ENCODE measurements at regions not wholly inside any gene's neighbourhood (a gene's known extent, or its start where the extent isn't known, plus 50 kb on each side); places are given as distances from the start of the nearest gene placed in this dataset.

GRCh38 chr2:145729993-145730770, 1210.3 kb upstream of the ZEB2 start:
- H3K36me3 ChIP-seq, result no peaks in the 10 kb centered on the region
- TF ChIP-seq CTCF (IDR thresholded peaks at IDR 0.05; ENCODE audit: low read depth, low read length), result no peak
- H3K27ac ChIP-seq, result peak overlapping the region; percentile 51
- H3K9me3 ChIP-seq (ENCODE audit: low read depth), result no peaks in the 10 kb centered on the region
- H3K27me3 ChIP-seq, result no peaks in the 10 kb centered on the region
- H3K4me3 ChIP-seq, result no peak overlapping the region
- DNase-seq (ENCODE audit: low read depth in 1 of 2, low spot score in 1 of 2), result peak in 1 of 2 donors; percentile 6
- H3K4me1 ChIP-seq (ENCODE audit: low read depth), result peaks cover 11% of the 10 kb centered on the region

GRCh38 chr2:145729481-145729880, 1209.6 kb upstream of the ZEB2 start:
- TF ChIP-seq CTCF (IDR thresholded peaks at IDR 0.05; ENCODE audit: low read depth, low read length), result no peak
- no peaks in the 10 kb centered on the region for H3K9me3 ChIP-seq (ENCODE audit: low read depth)
- no peaks in the 10 kb centered on the region for H3K36me3 ChIP-seq
- no peak overlapping the region for H3K4me3 ChIP-seq
- H3K27ac ChIP-seq, result no peak overlapping the region
- peaks cover 11% of the 10 kb centered on the region for H3K4me1 ChIP-seq (ENCODE audit: low read depth)
- H3K27me3 ChIP-seq, result no peaks in the 10 kb centered on the region
- DNase-seq (ENCODE audit: low read depth in 1 of 2, low spot score in 1 of 2), result no peak

GRCh38 chr2:145728511-145728910, 1208.6 kb upstream of the ZEB2 start:
- TF ChIP-seq CTCF (IDR thresholded peaks at IDR 0.05; ENCODE audit: low read depth, low read length), result no peak

GRCh38 chr2:145725876-145726275, 1206.0 kb upstream of the ZEB2 start:
- Histone ChIP-seq H3K36me3 (no peaks in the 10 kb centered on the region), H3K4me3 (no peak overlapping the region), H3K27ac (no peak overlapping the region), H3K27me3 (no peaks in the 10 kb centered on the region), H3K4me1 (ENCODE audit: low read depth) (peaks cover 8% of the 10 kb centered on the region), H3K9me3 (ENCODE audit: low read depth) (no peaks in the 10 kb centered on the region)
- DNase-seq (ENCODE audit: low read depth in 1 of 2, low spot score in 1 of 2), result no peak
- TF ChIP-seq CTCF (IDR thresholded peaks at IDR 0.05; ENCODE audit: low read depth, low read length), result no peak

More at GRCh38 chr2:145728511-145728910, 1208.6 kb upstream of the ZEB2 start:
- no peak overlapping the region for H3K27ac ChIP-seq
- no peaks in the 10 kb centered on the region for H3K27me3 ChIP-seq
- no peaks in the 10 kb centered on the region for H3K9me3 ChIP-seq (ENCODE audit: low read depth)
- H3K36me3 ChIP-seq, result no peaks in the 10 kb centered on the region
- no peak overlapping the region for H3K4me3 ChIP-seq
- no peak for DNase-seq (ENCODE audit: low read depth in 1 of 2, low spot score in 1 of 2)
- H3K4me1 ChIP-seq (ENCODE audit: low read depth), result peaks cover 11% of the 10 kb centered on the region

GRCh38 chr2:145724311-145724898, 1204.5 kb upstream of the ZEB2 start:
- Histone ChIP-seq H3K27ac (no peak overlapping the region), H3K36me3 (no peaks in the 10 kb centered on the region), H3K4me3 (no peak overlapping the region), H3K27me3 (no peaks in the 10 kb centered on the region), H3K4me1 (ENCODE audit: low read depth) (no peaks in the 10 kb centered on the region), H3K9me3 (ENCODE audit: low read depth) (no peaks in the 10 kb centered on the region)
- TF ChIP-seq CTCF (IDR thresholded peaks at IDR 0.05; ENCODE audit: low read depth, low read length), result no peak
- DNase-seq (ENCODE audit: low read depth in 1 of 2, low spot score in 1 of 2), result peak in 1 of 2 donors; percentile 46
